ENCODE measurements at regions not wholly inside any gene's neighbourhood (a gene's known extent, or its start where the extent isn't known, plus 50 kb on each side); places are given as distances from the start of the nearest gene placed in this dataset.

- TF ChIP-seq CTCF (IDR thresholded peaks at IDR 0.05) (no peak), POLR2A (IDR thresholded peaks at IDR 0.05) (no peak)
These were observed 170.4 kb upstream of the TANK start for GRCh38 chr2:160989778-160990177.
